ENCODE measurements at regions not wholly inside any gene's neighbourhood (a gene's known extent, or its start where the extent isn't known, plus 50 kb on each side); places are given as distances from the start of the nearest gene placed in this dataset.

- Histone ChIP-seq H3K9ac (no peak overlapping the region), H3K27ac (no peak overlapping the region), H4K20me1 (ENCODE audit: insufficient read depth) (no peaks in the 10 kb centered on the region), H3K36me3 (ENCODE audit: insufficient read depth) (no peaks in the 10 kb centered on the region), H2AFZ (ENCODE audit: low read depth) (no peak overlapping the region), H3K4me1 (ENCODE audit: low read depth, poor library complexity, severe bottlenecking) (no peaks in the 10 kb centered on the region), H3K4me3 (IDR thresholded peaks at IDR 0.05; ENCODE audit: insufficient read depth, low read depth, low read length) (no peak overlapping the region), H3K4me2 (no peak overlapping the region), H3K79me2 (ENCODE audit: insufficient read depth, low read depth) (no peaks in the 10 kb centered on the region), H3K27me3 (ENCODE audit: insufficient read depth, low read depth) (no peaks in the 10 kb centered on the region)
- no peak for TF ChIP-seq CTCF (conservative IDR thresholded peaks at IDR 0.05; ENCODE audit: low read depth, low read length)
These were observed 153.6 kb upstream of the ERCC4 start for GRCh38 chr16:13766334-13766733.

GRCh38 chr16:13767215-13767614 is 152.7 kb upstream of the ERCC4 start:
- TF ChIP-seq CTCF (conservative IDR thresholded peaks at IDR 0.05; ENCODE audit: low read depth, low read length): no peak
- Histone ChIP-seq H4K20me1 (ENCODE audit: insufficient read depth) (no peaks in the 10 kb centered on the region), H3K4me1 (ENCODE audit: low read depth, poor library complexity, severe bottlenecking) (no peaks in the 10 kb centered on the region), H3K79me2 (ENCODE audit: insufficient read depth, low read depth) (no peaks in the 10 kb centered on the region), H3K4me2 (no peak overlapping the region), H3K9ac (no peak overlapping the region), H3K27me3 (ENCODE audit: insufficient read depth, low read depth) (no peaks in the 10 kb centered on the region), H3K36me3 (ENCODE audit: insufficient read depth) (no peaks in the 10 kb centered on the region), H3K27ac (no peak overlapping the region), H3K4me3 (IDR thresholded peaks at IDR 0.05; ENCODE audit: insufficient read depth, low read depth, low read length) (no peak overlapping the region), H2AFZ (ENCODE audit: low read depth) (no peak overlapping the region)

GRCh38 chr16:13768471-13768870 is 151.5 kb upstream of the ERCC4 start:
- Histone ChIP-seq H2AFZ (ENCODE audit: low read depth) (no peak overlapping the region), H3K27ac (no peak overlapping the region), H3K4me3 (IDR thresholded peaks at IDR 0.05; ENCODE audit: insufficient read depth, low read depth, low read length) (no peak overlapping the region), H3K4me1 (ENCODE audit: low read depth, poor library complexity, severe bottlenecking) (no peaks in the 10 kb centered on the region), H3K36me3 (ENCODE audit: insufficient read depth) (no peaks in the 10 kb centered on the region), H4K20me1 (ENCODE audit: insufficient read depth) (no peaks in the 10 kb centered on the region), H3K79me2 (ENCODE audit: insufficient read depth, low read depth) (no peaks in the 10 kb centered on the region), H3K27me3 (ENCODE audit: insufficient read depth, low read depth) (no peaks in the 10 kb centered on the region), H3K9ac (no peak overlapping the region), H3K4me2 (no peak overlapping the region)
- no peak for TF ChIP-seq CTCF (conservative IDR thresholded peaks at IDR 0.05; ENCODE audit: low read depth, low read length)

- Histone ChIP-seq H3K4me1 (ENCODE audit: low read depth, poor library complexity, severe bottlenecking) (no peaks in the 10 kb centered on the region), H2AFZ (ENCODE audit: low read depth) (no peak overlapping the region), H3K27ac (no peak overlapping the region), H3K4me2 (no peak overlapping the region), H4K20me1 (ENCODE audit: insufficient read depth) (no peaks in the 10 kb centered on the region), H3K4me3 (IDR thresholded peaks at IDR 0.05; ENCODE audit: insufficient read depth, low read depth, low read length) (no peak overlapping the region), H3K9ac (no peak overlapping the region), H3K27me3 (ENCODE audit: insufficient read depth, low read depth) (no peaks in the 10 kb centered on the region), H3K79me2 (ENCODE audit: insufficient read depth, low read depth) (no peaks in the 10 kb centered on the region), H3K36me3 (ENCODE audit: insufficient read depth) (no peaks in the 10 kb centered on the region)
- no peak for TF ChIP-seq CTCF (conservative IDR thresholded peaks at IDR 0.05; ENCODE audit: low read depth, low read length)
These were observed 149.5 kb upstream of the ERCC4 start for GRCh38 chr16:13770436-13770835.

- TF ChIP-seq CTCF (conservative IDR thresholded peaks at IDR 0.05; ENCODE audit: low read depth, low read length): no peak
- Histone ChIP-seq H3K79me2 (ENCODE audit: insufficient read depth, low read depth) (no peaks in the 10 kb centered on the region), H3K27ac (no peak overlapping the region), H3K9ac (no peak overlapping the region), H3K4me2 (no peak overlapping the region), H2AFZ (ENCODE audit: low read depth) (no peak overlapping the region), H3K36me3 (ENCODE audit: insufficient read depth) (no peaks in the 10 kb centered on the region), H3K4me3 (IDR thresholded peaks at IDR 0.05; ENCODE audit: insufficient read depth, low read depth, low read length) (no peak overlapping the region), H3K27me3 (ENCODE audit: insufficient read depth, low read depth) (no peaks in the 10 kb centered on the region), H4K20me1 (ENCODE audit: insufficient read depth) (no peaks in the 10 kb centered on the region), H3K4me1 (ENCODE audit: low read depth, poor library complexity, severe bottlenecking) (no peaks in the 10 kb centered on the region)
These were observed 147.2 kb upstream of the ERCC4 start for GRCh38 chr16:13772782-13773181.

All from KMS-11 (cell line).